Spleen (tissue), 11 donors: ENCODE measurements at regions not wholly inside any gene's neighbourhood (a gene's known extent, or its start where the extent isn't known, plus 50 kb on each side); places are given as distances from the start of the nearest gene placed in this dataset.
"Not testable (repeated sequence)": the region's sequence is repeated elsewhere in the genome, so short reads cannot be mapped to it uniquely, and the experiment has no call there.

ENCODE experiments used
- DNase-seq: peaks from one replicate; pipeline ENCODE4 v3.0.0-alpha.2; 2020
- H3K27ac ChIP-seq, 8 donors: fragments of 200-600 bp; sonication (generic) in 7 of 8; 1 replicate in 4 of 8; 2 replicates in 4 of 8; pipeline versions ENCODE4 v1.5.0 to v1.8.0; 2016 to 2021; ENCODE audit warnings: inconsistent platforms in 4 of 8, mild to moderate bottlenecking in 4 of 8, moderate library complexity in 1 of 8
- H3K27me3 ChIP-seq, 7 donors: fragments of 200-600 bp; sonication (generic) in 6 of 7; replicated peaks in 1 of 7; 1 replicate in 4 of 7; 2 replicates in 3 of 7; pipeline versions ENCODE4 v1.5.0 to v1.8.0; 2016 to 2021; ENCODE audit warnings: inconsistent platforms in 3 of 7, mild to moderate bottlenecking in 1 of 7
- H3K36me3 ChIP-seq, 6 donors: fragments of 200-600 bp; sonication (generic) in 5 of 6; 1 replicate in 4 of 6; 2 replicates in 2 of 6; pipeline versions ENCODE4 v1.5.0 to v1.8.0; 2016 to 2021; ENCODE audit warnings: inconsistent platforms in 2 of 6
- H3K4me1 ChIP-seq, 6 donors: fragments of 200-600 bp; sonication (generic) in 5 of 6; 1 replicate in 3 of 6; 2 replicates in 3 of 6; pipeline versions ENCODE4 v1.5.0 to v1.8.0; 2016 to 2021; ENCODE audit warnings: inconsistent platforms in 3 of 6
- H3K4me3 ChIP-seq, 8 donors: fragments of 200-600 bp; sonication (generic) in 7 of 8; 1 replicate in 4 of 8; 2 replicates in 4 of 8; pipeline versions ENCODE4 v1.5.0 to v1.8.0; 2016 to 2021; ENCODE audit warnings: inconsistent platforms in 4 of 8, mild to moderate bottlenecking in 4 of 8, moderate library complexity in 2 of 8
- H3K9me3 ChIP-seq, 8 donors: fragments of 200-600 bp; sonication (generic) in 7 of 8; 1 replicate in 4 of 8; 2 replicates in 4 of 8; pipeline versions ENCODE4 v1.5.0 to v1.8.0; 2016 to 2021; ENCODE audit warnings: inconsistent platforms in 4 of 8
- POLR2A ChIP-seq, 3 donors: fragments of 450-650 bp; IDR thresholded peaks; one replicate each; pipeline ENCODE4 v1.5.1; 2017; ENCODE audit warnings: antibody characterized with exemption in 3 of 3, mild to moderate bottlenecking in 1 of 3
- POLR2AphosphoS5 ChIP-seq, 3 donors: sonication (generic); formaldehyde crosslinking; IDR thresholded peaks; one replicate each; pipeline ENCODE4 v1.5.1; 2017; ENCODE audit warnings: antibody characterized with exemption in 3 of 3
- WGBS, 5 donors: extraction: QIAGEN DNeasy Blood & Tissue Kit in 3 of 5; methylation state at CpG; one replicate each; pipeline versions ENCODE4 v1.1.5 to v1.1.7; 2013 to 2018; 5-methylcytosine and 5-hydroxymethylcytosine counted together
- intact Hi-C: fragments of 100-400 bp; cut with DNase I; formaldehyde crosslinking; loops from one replicate; pipeline ENCODE4 v1.15.0; 2023; ENCODE audit warnings: low total_unique reads
- TF ChIP-seq, protein P1 (sequence below), 11 experiments: fragments of 200-600 bp in 7 of 11; fragments of 450-650 bp in 4 of 11; sonication (generic) in 4 of 11; IDR thresholded peaks in 8 of 11; conservative IDR thresholded peaks in 3 of 11; 1 replicate in 7 of 11; 2 replicates in 4 of 11; pipeline versions ENCODE4 v1.4.0 to v1.8.0; 2016 to 2021; ENCODE audit warnings: antibody characterized with exemption in 11 of 11, inconsistent platforms in 4 of 11, mild to moderate bottlenecking in 1 of 11
- donor health status: healthy with polysubstance abuse.
- donor health status: DM: no; HTN: no; CAD: no; lungs with moderate emphysema.
- donor health status: DM: no; HTN: no; CAD: no.
- donor health status: Bipolar disorder and iron deficiency.
- donor health status: healthy.
- donor health status: DM: no; HTN: no; CAD: no.
- donor health status: DM: yes; HTN: yes; CAD: no.

DNA sequence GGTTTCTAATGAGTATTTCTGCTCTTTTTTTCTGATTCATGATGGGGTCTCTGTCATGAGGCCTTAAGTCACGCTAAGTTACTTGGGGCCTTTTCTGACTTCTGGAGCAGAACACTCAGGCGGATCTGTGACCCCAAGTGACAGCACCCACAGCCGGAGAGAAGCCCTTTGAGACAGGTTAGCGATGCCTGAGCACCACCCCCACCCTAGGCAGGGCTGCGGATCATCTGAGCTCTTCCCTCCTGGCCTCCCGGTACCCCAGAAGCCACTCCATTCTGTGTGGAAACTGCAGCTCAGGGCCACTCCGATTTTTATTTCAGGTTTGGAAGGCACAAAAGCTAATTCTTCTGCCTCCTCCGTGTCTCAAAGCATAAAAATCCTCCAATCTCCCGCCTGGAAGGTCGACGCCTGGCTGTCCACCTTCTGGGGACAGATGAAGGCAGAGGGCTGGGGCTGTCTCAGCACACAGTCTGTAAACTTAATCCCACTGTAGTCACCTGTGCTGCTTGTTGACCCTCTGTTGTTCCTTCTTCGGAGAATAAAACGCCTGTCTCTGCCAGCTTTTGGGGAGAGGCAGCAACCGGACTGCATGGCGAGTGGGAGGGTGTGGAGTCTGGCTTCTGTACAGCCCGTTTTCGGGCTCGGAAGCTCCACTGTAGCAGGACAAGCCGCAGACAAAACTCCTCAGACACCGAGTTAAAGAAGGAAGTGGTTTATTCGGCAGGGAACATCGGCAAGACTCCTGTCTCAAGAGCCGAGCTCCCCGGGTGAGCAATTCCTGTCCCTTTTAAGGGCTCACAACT, 88.8 kb downstream of the SPRY4 start:
- intact Hi-C loops: no loop called here
- 69 to 75% (median 74%) methylated on average over 24 of the region's 24 CpGs for WGBS, 5 donors
- Histone ChIP-seq H3K27ac (no peak overlapping the region), H3K27me3 (peaks cover 0 to 27% (median 0%) of the 10 kb centered on the region in 7 donors), H3K9me3 (no peaks in the 10 kb centered on the region), H3K36me3 (no peaks in the 10 kb centered on the region), H3K4me1 (no peaks in the 10 kb centered on the region), H3K4me3 (no peak overlapping the region)
- DNase-seq: no peak
- no peak for TF ChIP-seq POLR2A (IDR thresholded peaks at IDR 0.05)
- TF ChIP-seq, protein P1, sequence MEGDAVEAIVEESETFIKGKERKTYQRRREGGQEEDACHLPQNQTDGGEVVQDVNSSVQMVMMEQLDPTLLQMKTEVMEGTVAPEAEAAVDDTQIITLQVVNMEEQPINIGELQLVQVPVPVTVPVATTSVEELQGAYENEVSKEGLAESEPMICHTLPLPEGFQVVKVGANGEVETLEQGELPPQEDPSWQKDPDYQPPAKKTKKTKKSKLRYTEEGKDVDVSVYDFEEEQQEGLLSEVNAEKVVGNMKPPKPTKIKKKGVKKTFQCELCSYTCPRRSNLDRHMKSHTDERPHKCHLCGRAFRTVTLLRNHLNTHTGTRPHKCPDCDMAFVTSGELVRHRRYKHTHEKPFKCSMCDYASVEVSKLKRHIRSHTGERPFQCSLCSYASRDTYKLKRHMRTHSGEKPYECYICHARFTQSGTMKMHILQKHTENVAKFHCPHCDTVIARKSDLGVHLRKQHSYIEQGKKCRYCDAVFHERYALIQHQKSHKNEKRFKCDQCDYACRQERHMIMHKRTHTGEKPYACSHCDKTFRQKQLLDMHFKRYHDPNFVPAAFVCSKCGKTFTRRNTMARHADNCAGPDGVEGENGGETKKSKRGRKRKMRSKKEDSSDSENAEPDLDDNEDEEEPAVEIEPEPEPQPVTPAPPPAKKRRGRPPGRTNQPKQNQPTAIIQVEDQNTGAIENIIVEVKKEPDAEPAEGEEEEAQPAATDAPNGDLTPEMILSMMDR (IDR thresholded peaks at IDR 0.05 in 8 of 11, conservative IDR thresholded peaks at IDR 0.05 in 3 of 11): no peak
- no peak for TF ChIP-seq POLR2AphosphoS5 (IDR thresholded peaks at IDR 0.05)

- Histone ChIP-seq H3K36me3 (no peaks in the 10 kb centered on the region), H3K27me3 (peaks cover 0 to 27% (median 0%) of the 10 kb centered on the region in 7 donors), H3K4me1 (no peaks in the 10 kb centered on the region), H3K27ac (no peak overlapping the region), H3K4me3 (no peak overlapping the region), H3K9me3 (no peaks in the 10 kb centered on the region)
- intact Hi-C loops: no loop called here
- TF ChIP-seq, protein P1 (IDR thresholded peaks at IDR 0.05 in 8 of 11, conservative IDR thresholded peaks at IDR 0.05 in 3 of 11): no peak
- TF ChIP-seq POLR2A (IDR thresholded peaks at IDR 0.05): no peak
- TF ChIP-seq POLR2AphosphoS5 (IDR thresholded peaks at IDR 0.05): no peak
- 50 to 62% (median 55%) methylated on average over 13 to 14 of the region's 14 CpGs for WGBS, 5 donors
- DNase-seq: no peak
Measured at GRCh38 chr5:142235050-142235797, 89.6 kb downstream of the SPRY4 start.

GRCh38 chr5:142233083-142234032, 91.5 kb downstream of the SPRY4 start:
- intact Hi-C loops: no loop called here
- no peak overlapping the region for H3K4me3 ChIP-seq
- TF ChIP-seq, protein P1 (IDR thresholded peaks at IDR 0.05 in 8 of 11, conservative IDR thresholded peaks at IDR 0.05 in 3 of 11): no peak
- no peak for TF ChIP-seq POLR2A (IDR thresholded peaks at IDR 0.05)
- no peak for TF ChIP-seq POLR2AphosphoS5 (IDR thresholded peaks at IDR 0.05)
- WGBS, 5 donors: 83 to 87% (median 85%) methylated on average over 16 of the region's 16 CpGs
- H3K27me3 ChIP-seq: peaks cover 0 to 29% (median 0%) of the 10 kb centered on the region in 7 donors
- H3K4me1 ChIP-seq: no peaks in the 10 kb centered on the region
- no peaks in the 10 kb centered on the region for H3K9me3 ChIP-seq
- no peak overlapping the region for H3K27ac ChIP-seq
- no peak for DNase-seq
- no peaks in the 10 kb centered on the region for H3K36me3 ChIP-seq

DNA sequence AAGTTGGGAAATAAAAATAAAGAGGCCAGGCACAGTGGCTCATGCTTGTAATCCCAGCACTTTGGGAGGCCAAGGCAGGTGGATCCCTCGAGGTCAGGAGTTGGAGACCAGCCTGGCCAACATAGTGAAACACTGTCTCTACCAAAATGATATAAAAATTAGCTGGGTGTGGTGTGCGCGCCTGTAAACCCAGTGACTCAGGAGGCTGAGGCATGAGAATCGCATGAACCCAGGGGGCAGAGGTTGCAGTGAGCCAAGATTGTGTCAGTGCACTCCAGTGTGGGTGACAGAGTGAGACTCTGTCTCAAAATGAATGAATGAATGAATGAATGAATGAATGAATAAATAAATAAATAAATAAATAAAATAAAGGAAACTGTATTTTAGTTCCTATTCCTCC, 93.9 kb downstream of the SPRY4 start:
- DNase-seq, intact Hi-C loops, H3K27ac ChIP-seq, H3K4me3 ChIP-seq, H3K4me1 ChIP-seq, H3K9me3 ChIP-seq, H3K36me3 ChIP-seq: not testable (repeated sequence)
- peaks cover 0 to 29% (median 0%) of the 10 kb centered on the region in 7 donors for H3K27me3 ChIP-seq
- 80 to 92% (median 90%) methylated on average over 4 of the region's 4 CpGs for WGBS, 5 donors
